PFSK-1 (cell line): ENCODE measurements at regions not wholly inside any gene's neighbourhood (a gene's known extent, or its start where the extent isn't known, plus 50 kb on each side); places are given as distances from the start of the nearest gene placed in this dataset.

ENCODE experiments used
- FOXP2 ChIP-seq: optimal IDR thresholded peaks from 2 replicates; pipeline ENCODE3; 2011; ENCODE audit warnings: borderline replicate concordance, control low read depth, inconsistent platforms; ENCODE audit not compliant: insufficient read depth; ENCODE audit errors: extremely low read length, extremely low read depth
- POLR2AphosphoS5 ChIP-seq: IDR thresholded peaks from 2 replicates; pipeline ENCODE4 v1.6.1; 2012; ENCODE audit warnings: low read depth, mild to moderate bottlenecking, control low read depth, low read length, moderate library complexity
- REST ChIP-seq, 2 experiments: IDR thresholded peaks; 2 replicates each; pipeline versions ENCODE4 v1.6.1 to v1.8.0; 2011 to 2012; ENCODE audit warnings: low read depth in 2 of 2, low read length in 2 of 2, control low read depth in 1 of 2, inconsistent platforms in 1 of 2, mild to moderate bottlenecking in 1 of 2, moderate library complexity in 1 of 2; ENCODE audit not compliant: insufficient read depth in 1 of 2
- SIN3A ChIP-seq: IDR thresholded peaks from 2 replicates; pipeline ENCODE4 v1.6.1; 2012; ENCODE audit warnings: mild to moderate bottlenecking, low read length, moderate library complexity, borderline replicate concordance; ENCODE audit not compliant: insufficient read depth
- TAF1 ChIP-seq: IDR thresholded peaks from 2 replicates; pipeline ENCODE4 v1.6.1; 2012; ENCODE audit warnings: low read length, control low read depth, borderline replicate concordance; ENCODE audit not compliant: insufficient read depth

GRCh38 chr9:27870404-27870803 lies 297.1 kb upstream of the C9orf72 start:
- TF ChIP-seq REST (IDR thresholded peaks at IDR 0.05; ENCODE audit: insufficient read depth in 1 of 2, low read depth in 2 of 2, low read length in 2 of 2) (no peak), TAF1 (no peak), SIN3A (no peak), POLR2AphosphoS5 (no peak), FOXP2 (no peak)

GRCh38 chr9:27880156-27880555 lies 306.9 kb upstream of the C9orf72 start:
- TF ChIP-seq SIN3A (no peak), FOXP2 (no peak), POLR2AphosphoS5 (no peak), REST (IDR thresholded peaks at IDR 0.05; ENCODE audit: insufficient read depth in 1 of 2, low read depth in 2 of 2, low read length in 2 of 2) (no peak), TAF1 (no peak)

GRCh38 chr9:27880635-27881034 lies 307.4 kb upstream of the C9orf72 start:
- no peak for TF ChIP-seq REST (IDR thresholded peaks at IDR 0.05; ENCODE audit: insufficient read depth in 1 of 2, low read depth in 2 of 2, low read length in 2 of 2)
- TF ChIP-seq POLR2AphosphoS5 = no peak
- no peak for TF ChIP-seq FOXP2
- TF ChIP-seq TAF1 = no peak
- no peak for TF ChIP-seq SIN3A

GRCh38 chr9:27888661-27889295 lies 315.5 kb upstream of the C9orf72 start:
- no peak for TF ChIP-seq TAF1
- no peak for TF ChIP-seq SIN3A
- no peak for TF ChIP-seq REST (IDR thresholded peaks at IDR 0.05; ENCODE audit: insufficient read depth in 1 of 2, low read depth in 2 of 2, low read length in 2 of 2)
- TF ChIP-seq FOXP2 = no peak
- TF ChIP-seq POLR2AphosphoS5 = no peak

GRCh38 chr9:27924502-27924901 lies 351.2 kb upstream of the C9orf72 start:
- no peak for TF ChIP-seq FOXP2
- no peak for TF ChIP-seq POLR2AphosphoS5
- no peak for TF ChIP-seq SIN3A
- TF ChIP-seq TAF1 = no peak
